ENCODE measurements at regions not wholly inside any gene's neighbourhood (a gene's known extent, or its start where the extent isn't known, plus 50 kb on each side); places are given as distances from the start of the nearest gene placed in this dataset.

DNA sequence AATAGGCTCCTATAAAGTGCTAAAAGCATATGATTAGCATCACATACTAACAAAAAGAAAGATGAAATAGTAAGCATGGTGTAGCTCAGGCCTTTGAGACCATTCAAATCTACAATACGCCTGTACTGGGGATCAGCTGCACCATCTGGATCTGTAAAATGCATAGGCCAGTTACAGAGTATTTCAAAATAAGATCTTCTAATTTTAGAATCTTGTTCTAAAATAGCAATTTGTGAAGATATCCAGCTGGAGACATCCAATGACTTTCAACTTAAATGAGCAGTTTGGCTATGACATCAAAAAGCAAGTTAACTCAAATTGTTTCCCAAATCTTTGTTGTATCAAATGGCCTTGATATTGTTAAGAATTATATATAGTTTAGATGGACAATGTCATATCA is 386.3 kb downstream of the MRPS30 start:
- H3K79me2 ChIP-seq (ENCODE audit: insufficient read depth, low read length), result no peaks in the 10 kb centered on the region
- DNase-seq (ENCODE audit: low read depth), result no peak
- no peak overlapping the region for H3K4me2 ChIP-seq (ENCODE audit: low read length)
- H3K9me3 ChIP-seq (ENCODE audit: insufficient read depth, low read depth, low read length), result no peaks in the 10 kb centered on the region
- no peak overlapping the region for H3K4me3 ChIP-seq (ENCODE audit: insufficient read depth, low read depth, low read length)
- Mint-ChIP-seq H3K4me3 (ENCODE audit: unreplicated experiment) (no peak overlapping the region), H3K9me3 (ENCODE audit: unreplicated experiment) (no peaks in the 10 kb centered on the region), H3K27ac (ENCODE audit: unreplicated experiment) (no peak overlapping the region), H3K27me3 (ENCODE audit: low read depth, unreplicated experiment) (no peaks in the 10 kb centered on the region), H3K36me3 (ENCODE audit: low read depth, unreplicated experiment) (no peaks in the 10 kb centered on the region), H3K4me1 (ENCODE audit: low read depth, unreplicated experiment) (no peaks in the 10 kb centered on the region)
- no peaks in the 10 kb centered on the region for H4K20me1 ChIP-seq (ENCODE audit: insufficient read depth, low read length)
- no peak overlapping the region for H3K27ac ChIP-seq (ENCODE audit: low read depth, low read length)
- TF ChIP-seq CTCF (IDR thresholded peaks at IDR 0.05; ENCODE audit: insufficient read depth, low read depth, low read length), result no peak
- TF ChIP-seq EZH2 (IDR thresholded peaks at IDR 0.05; ENCODE audit: insufficient read depth, low read length), result no peak
- no peaks in the 10 kb centered on the region for H3K4me1 ChIP-seq (ENCODE audit: insufficient read depth, low read length)
- H3K27me3 ChIP-seq (ENCODE audit: insufficient read depth, low read length), result no peaks in the 10 kb centered on the region
- H3K9ac ChIP-seq (ENCODE audit: low read length), result no peak overlapping the region
- H3K36me3 ChIP-seq (ENCODE audit: insufficient read depth, low read length), result no peaks in the 10 kb centered on the region
- H2AFZ ChIP-seq (ENCODE audit: low read depth, low read length), result no peak overlapping the region
- FAIRE-seq, result no peak

Data from astrocyte (in vitro differentiated cells and primary cell).